IPS-NIHi7 (cell line): ENCODE measurements at regions not wholly inside any gene's neighbourhood (a gene's known extent, or its start where the extent isn't known, plus 50 kb on each side); places are given as distances from the start of the nearest gene placed in this dataset.
A peak's percentile ranks its signal among the peaks of the same experiment; 100 is the strongest.
"Not testable (repeated sequence)": the region's sequence is repeated elsewhere in the genome, so short reads cannot be mapped to it uniquely, and the experiment has no call there.

Experiments
- DNase-seq: peaks from one replicate; pipeline ENCODE4 v3.0.0; 2012; ENCODE audit warnings: mixed read lengths; ENCODE audit errors: extremely low spot score

DNA sequence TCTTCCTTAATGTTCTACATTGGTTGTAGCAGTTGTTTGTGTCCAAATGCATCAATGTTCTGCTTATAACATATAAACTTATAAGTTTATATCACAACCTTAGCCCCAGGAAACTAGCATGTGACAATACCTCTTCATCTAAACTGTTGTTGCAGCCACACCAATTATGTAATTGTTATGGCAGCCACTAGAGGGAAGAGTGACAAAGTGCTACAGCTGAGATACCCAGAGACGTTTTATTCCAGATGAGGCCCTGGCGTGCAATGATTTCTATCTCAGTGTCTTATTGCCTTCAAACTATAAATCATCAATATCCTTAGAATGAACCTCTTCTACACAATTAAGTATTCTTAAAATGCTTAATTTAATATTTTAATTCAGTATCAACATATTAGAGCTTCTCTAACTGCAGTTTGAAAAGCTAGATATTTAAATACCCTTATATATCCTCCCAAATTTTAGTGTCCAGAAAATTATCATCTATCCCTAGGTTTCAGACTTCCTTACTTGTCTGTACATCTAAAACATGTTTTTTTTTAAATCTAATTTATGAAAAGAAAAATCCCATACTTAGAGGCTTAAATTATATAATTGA is 171.6 kb downstream of the PCDH10 start:
- peak; percentile 63 for DNase-seq

DNA sequence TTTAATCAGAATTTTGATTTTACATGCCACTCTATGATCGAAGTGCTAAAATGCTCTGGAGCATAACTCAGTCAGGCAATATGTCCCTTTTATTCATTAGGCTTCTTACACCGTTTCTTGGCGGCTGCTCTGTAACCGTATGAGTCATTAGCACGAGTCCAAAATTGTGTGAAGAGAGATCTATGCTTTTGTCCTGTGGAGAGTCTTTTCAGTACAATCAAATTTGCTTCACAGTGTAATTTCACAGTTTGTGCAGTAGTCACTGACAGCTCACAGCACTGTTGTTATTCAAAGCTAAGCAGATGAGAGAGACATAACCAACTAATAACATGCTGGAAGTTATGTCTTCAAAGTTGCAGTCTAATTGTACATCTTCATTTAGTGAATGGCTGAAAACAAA is 167.8 kb downstream of the PCDH10 start:
- DNase-seq: no peak

DNA sequence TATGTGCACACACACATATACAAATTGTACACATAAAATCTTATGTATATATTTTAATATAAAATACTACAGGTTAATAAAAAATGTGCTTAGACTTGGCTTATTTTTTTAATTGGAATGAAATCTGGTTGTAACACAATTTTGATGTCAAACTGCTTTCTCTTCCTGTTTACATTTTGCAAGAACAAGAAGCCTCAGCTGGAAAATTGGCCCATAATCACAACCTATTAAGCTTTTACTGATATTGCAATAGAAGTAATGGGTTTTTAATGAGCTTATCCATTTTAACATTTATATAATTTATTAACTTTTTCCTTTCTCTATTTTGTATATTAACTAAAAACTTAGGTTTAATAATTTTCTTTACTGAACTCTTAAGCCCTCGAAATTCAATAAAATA is 165.9 kb downstream of the PCDH10 start:
- no peak for DNase-seq

DNA sequence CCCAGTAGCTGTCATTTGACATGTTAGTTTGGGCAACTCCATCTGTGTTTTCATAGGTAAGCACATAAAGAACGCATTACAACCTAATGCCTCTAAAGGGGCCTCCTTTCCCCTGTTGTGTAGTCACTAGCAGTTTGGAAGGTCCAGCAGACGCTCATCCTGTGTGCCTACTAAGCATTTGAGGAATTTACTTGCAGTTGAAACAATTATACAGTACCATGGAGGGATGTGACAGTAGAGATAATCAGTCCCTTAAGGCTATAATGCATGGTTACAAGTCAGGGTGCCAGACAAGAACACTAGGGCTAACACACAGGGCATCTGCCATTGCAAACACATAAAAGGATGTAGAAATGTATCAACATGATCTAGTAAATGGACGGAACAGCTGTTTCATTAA is 138.3 kb downstream of the PCDH10 start:
- DNase-seq: no peak

DNA sequence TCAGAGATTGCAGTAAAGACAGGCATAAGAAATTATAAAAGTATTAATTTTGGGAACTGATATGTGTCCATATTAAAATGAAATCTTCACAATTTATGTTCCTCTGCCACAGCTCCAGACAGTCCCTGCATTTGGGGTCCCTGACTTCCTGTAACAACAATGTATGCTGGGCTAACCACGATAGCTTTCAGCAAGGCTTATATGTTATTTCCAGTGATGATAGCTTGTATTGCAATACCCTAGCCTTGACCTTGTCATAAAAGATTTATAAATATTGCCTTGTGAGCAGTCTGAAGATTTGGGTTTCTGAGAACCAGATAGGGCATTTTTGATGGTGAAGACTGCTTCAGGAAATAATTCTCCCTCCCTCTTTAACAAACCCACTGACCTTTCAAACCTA is 129.5 kb downstream of the PCDH10 start:
- no peak for DNase-seq

DNA sequence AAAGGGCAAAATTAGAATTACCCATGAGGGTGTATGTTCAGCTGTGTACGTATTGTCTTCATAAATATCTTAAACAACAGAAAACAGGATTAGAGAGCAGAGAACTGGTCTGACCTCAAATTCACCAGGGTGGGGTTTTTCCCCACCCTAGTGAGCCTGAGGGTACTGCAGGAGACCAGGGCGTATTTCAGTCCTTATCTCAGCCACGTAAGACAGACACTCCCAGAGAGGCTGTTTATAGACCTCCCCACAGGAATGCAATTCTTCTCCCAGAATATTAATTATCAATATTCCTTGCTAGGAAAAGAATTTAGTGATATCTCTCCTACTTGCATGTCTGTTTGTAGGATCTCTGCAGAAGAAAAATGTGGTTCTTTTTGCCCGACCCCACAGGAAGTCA is 128.8 kb downstream of the PCDH10 start:
- DNase-seq: not testable (repeated sequence)

DNA sequence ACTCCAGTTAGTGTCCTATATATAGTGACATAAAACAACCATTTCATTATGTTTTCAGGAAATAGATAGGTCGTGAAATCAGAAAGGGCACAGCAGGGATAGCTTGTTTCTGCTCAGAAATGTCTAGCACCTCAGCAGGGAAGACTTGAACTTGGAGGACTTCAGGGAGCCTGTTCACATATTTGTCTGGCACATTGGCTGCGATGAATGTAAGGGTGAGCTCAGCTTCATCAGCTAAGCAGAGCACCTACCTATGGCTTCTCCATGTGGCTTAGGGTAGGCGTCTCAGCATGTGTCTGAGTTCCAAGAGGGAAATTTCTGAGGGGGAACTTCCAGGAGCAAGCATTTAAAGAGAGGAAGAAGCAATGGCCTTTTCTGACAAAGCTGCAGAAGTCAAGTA is 126.2 kb downstream of the PCDH10 start:
- peak; percentile 9 for DNase-seq

DNA sequence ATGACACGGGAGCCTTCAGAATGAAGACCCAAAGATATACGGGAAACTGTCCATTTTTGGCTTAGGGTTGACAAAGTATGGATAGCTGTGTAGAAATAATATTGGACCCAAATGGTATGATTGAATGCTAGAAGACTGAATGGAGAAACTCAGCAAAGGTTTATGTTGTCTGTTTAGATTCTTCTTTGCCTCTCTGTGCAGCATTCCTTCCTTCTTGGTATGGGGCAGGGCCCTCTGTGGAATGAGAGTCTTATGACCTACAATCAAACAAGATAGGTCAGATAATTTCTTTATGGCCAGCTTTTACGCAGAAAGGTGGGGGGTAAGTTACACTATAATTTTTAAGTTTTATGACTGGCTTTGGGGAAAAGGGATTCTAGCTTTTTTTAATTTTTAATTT is 124.3 kb downstream of the PCDH10 start:
- no peak for DNase-seq

DNA sequence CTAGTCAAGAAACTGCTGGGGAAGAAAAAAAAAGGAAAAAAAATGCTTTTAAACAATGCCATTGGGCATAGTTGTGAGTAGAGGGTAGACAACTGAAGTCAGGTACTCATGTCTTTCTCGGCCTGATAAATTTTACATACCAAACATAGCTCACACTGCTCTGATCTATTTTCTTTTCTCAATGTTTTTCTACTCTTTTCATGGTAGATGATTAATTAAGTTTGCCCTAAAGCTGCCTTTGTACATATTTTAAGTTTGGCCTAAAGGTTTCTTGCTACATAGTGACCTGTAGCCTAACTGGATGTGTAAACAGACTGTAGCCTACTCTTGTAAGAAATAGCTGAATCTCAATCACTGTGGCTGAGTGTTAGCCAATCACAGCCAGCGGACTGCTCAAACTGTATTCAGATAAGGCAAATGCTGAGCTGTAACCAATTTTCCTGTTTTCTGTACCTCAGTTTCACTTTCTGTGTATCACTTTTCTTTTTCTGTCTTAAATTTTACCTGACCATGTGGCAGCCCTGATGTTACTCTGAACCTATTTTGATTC is 121.0 kb downstream of the PCDH10 start:
- no peak for DNase-seq

DNA sequence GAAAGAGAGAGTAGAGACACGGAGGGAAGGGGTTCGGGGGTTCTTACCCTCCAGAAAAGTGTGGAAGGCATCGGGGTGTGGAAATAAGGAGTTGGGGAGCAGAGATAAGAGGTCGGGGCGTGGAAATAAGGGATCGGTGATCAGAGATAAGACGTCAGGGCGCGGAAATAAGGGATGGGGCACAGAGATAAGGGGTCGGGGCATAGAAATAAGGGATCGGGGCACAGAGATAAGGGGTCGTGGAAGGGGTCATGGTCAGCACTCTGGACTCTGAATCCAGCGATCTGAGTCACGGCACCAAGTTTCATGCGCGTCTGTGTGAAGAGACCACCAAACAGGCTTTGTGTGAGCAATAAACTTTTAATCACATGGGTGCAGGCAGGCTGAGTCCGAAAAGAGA is 119.1 kb downstream of the PCDH10 start:
- DNase-seq: no peak

DNA sequence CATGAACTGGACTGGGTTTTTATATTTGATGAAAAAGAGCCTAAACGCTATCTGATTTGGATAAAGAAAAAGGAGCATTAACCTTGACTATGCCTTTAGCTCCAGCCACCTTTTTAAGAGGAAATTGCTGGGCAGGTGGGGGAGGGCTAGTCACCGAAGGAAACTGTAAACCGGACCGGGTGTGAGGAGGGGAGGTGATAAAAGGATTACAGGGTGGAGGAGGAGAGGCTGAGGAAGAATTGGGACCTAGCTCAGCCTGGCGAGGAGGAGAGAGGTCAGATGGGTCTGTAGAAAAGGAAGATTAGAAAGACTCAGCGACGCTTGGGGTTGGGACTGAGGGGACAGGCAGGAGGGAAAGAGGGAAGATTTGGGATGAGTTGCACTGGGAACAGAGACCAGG is 118.4 kb downstream of the PCDH10 start:
- DNase-seq: not testable (repeated sequence)

DNA sequence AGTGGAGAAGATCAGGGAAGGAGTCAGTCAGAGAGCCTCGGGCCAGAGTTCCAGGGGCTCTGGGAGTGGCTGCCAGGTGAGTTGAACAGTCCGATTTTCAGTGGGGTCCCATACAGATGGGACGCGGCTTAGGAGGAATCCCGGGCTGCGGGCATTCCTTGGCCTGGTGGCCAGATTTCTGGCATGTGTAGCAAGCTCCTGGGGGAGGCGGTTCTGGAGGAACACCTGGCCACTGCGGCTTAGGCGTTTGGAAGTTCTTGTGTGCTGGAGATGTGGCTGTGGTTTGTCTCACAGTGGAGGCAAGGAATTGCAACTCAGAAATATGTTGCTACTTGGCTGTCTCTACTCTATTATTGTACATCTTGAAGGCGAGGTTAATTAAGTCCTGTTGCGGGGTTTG is 117.9 kb downstream of the PCDH10 start:
- not testable (repeated sequence) for DNase-seq

DNA sequence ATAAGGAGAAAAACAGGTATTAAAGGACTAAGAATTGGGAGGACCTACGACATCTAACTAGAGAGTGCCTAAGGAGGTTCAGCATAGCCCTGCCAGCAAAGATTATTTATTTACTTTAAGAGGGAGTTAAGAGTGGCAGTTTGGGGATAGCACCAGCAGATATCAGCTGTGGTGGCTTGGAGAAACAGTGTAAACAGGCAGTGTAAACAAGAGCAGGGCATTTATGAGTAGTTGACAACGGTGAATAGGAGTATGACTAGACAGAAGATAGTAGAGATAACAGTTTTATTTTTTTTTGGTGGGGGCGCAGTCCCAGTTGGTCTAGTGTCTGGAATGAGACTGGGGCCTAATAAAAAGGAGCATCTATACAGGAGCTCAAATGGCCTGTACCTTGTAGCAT is 115.2 kb downstream of the PCDH10 start:
- DNase-seq: not testable (repeated sequence)

DNA sequence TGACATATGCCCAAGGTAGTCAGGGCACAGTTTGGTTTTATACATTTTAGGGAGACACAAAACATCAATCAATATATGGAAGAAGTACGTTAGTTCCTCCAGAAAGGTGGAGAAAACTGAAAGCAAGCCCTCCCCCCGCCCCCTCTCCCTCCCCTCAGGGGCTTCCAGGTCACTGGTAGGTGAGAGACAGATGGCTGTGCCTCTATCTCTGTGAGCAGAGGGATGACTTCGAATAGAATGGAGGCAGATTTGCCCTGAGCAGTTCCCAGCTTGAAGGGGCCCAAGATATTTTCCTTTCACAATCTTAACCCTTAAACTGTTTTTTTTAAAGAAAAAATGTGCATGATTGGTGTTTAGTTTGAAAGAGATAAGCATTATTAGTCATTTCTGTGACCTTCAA is 114.0 kb downstream of the PCDH10 start:
- DNase-seq: peak; percentile 24

DNA sequence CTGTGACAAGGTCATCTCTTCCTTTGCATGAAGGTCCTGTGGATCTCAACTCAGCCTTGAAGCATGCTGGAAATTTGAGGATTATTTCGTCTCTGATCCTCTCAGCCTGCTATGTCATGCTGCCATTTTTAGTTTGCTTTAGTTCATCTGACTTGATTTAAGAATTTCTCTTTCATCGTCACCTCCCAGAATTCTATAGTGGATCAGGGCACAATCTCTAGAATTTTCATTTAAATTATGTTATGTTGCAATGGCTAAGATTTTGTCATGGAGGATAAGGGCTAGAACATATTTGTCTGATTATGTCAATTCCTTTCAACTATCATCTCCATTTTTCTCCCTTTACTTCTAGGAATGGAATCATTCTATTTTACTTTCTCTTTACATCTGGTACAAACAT is 98.8 kb downstream of the PCDH10 start:
- no peak for DNase-seq

DNA sequence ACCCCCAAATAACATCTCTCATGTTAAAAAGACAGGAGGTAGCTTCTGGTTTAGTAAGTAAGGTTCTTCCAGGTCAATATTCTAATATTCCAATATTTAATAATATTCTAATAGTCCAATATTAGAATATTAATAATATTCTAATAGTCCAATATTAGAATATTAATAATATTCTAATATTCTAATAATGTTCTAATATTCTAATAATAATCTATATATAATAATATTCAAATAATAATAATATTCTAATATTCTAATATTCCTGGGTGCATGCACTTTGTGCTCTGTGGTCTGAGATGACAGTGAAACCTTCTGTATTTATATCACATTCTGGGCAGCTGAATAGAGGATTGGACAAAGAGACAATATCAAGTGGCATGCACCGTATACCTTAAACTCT is 96.1 kb downstream of the PCDH10 start:
- DNase-seq: no peak
